ELR (cell line): ENCODE measurements at regions not wholly inside any gene's neighbourhood (a gene's known extent, or its start where the extent isn't known, plus 50 kb on each side); places are given as distances from the start of the nearest gene placed in this dataset.
"Not testable (repeated sequence)": the region's sequence is repeated elsewhere in the genome, so short reads cannot be mapped to it uniquely, and the experiment has no call there.

Experiments used
- DNase-seq: peaks from one replicate; pipeline ENCODE4 v3.0.0-alpha.2; 2015; ENCODE audit warnings: low read depth

DNA sequence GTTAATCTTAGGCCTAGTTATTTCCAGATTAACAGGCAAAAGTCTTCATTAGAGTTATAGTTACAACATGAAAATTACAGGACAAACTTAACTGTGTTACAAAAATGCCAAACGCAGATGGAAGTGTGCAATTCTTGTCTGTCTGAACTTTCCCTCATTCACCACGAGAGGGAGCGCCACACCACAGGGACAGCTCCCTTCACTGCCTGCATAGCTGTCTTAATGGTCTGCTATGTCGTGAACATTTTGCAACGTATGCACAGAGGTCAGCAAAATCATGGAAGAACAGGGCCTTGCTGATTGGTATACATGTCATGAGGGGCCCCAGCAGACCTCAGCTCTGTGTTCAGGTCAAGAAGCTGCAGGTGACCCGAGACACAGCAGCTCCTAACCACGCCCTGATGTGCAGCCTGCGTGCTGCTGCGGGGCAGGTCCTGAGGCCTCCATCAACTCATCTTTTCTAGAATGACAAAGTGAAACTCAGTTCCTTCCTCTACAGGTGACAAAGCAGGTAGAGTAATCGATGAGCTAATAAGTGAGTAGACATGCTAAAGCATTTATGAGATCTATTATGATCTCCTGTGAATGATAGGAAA lies 78.8 kb upstream of the ATP8B1 start:
- peak; percentile 81 for DNase-seq

DNA sequence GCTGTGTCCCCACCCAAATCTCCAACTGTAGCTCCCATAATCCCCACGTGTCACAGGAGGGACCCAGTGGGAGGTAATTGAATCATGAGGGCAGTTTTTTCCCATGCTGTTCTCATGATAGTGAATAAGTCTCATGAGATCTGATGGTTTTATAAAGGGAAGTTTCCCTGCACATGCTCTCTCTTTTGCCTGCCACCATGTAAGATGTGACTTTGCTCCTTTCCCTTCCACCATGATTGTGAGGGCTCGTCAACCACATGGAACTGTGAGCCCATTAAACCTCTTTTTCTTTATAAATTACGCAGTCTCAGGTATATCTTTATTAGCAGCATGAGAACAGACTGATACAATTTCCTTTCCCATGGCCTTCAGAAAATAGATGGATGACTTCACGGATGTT lies 76.8 kb upstream of the ATP8B1 start:
- DNase-seq: not testable (repeated sequence)

DNA sequence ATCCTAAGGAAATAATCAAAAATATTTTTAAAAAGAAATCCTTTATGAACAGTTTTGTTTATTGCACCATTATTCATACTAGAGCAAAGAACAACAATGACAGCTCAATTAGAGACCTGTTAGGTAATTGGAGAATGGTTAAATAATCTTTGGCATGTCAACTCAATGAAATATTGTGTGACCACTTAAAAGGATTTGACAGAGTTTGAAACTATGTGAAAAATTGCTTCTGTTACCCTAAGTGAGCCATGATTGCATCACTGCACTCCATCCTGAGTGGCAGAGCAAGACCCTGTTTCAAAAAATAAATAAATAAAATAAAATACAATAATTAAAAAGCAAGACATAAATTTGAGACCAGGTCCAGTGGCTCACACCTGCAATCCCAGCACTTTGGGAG lies 66.1 kb upstream of the ATP8B1 start:
- DNase-seq: no peak

DNA sequence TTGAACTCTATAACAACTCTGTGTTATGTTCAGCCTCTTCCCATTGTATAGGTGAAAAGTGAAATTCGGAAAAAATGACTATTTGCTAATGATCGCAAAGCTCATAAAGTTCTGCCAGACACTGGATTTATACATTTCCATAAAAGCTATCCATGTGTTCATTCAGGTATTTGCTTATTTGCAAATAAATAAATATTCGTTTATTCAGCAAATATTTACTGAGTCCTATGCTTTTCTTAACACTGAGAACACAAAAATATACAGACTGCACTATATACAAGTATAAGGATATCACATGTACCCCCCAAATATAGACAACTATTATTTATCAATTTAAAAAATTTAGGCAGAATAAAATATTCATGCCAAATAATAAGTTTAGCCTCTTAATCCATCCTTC lies 63.2 kb upstream of the ATP8B1 start:
- DNase-seq: no peak

DNA sequence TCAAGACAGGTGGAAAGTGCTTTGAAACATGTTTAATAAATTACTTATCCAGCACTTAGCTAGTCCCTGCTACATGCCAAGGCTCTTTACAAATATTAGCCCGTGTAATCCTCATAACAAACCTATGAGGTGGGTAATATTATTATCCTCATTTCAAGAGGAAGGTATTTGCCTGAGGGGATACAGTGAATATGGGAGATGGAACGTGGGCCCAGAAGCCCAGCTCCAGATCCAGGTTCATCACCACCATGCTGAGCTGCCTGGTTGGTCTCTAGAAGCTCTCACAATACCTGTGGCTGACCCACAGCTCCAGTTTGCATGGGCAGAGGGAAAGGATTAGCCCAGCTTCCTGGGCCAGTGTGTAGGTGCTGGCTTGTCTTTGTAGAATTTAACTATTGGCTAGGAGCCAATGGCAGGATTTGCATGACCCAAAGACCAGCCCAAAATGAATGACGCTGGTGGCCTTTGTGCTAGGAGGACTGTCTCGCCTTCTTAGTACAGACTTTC lies 61.6 kb upstream of the ATP8B1 start:
- peak; percentile 11 for DNase-seq

DNA sequence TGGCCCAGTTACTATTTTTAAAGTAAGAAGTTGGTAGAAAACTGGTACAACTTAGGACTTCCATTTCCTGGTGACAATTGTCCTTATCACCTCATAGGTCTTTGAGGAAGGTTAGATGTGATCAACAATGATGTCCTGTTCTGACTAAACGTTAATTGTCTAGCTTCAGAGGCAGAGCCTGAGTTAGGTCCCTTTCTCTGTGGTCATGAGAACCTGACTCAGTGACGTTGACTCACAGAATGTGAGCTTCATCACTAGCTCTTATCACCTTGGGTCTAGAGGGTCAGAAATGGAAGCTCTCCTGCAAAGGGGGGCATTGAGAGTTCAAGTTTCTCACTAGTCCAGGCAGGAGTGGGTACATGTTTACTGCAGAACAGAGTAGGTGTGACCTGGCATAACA lies 60.6 kb upstream of the ATP8B1 start:
- DNase-seq: peak; percentile 72

DNA sequence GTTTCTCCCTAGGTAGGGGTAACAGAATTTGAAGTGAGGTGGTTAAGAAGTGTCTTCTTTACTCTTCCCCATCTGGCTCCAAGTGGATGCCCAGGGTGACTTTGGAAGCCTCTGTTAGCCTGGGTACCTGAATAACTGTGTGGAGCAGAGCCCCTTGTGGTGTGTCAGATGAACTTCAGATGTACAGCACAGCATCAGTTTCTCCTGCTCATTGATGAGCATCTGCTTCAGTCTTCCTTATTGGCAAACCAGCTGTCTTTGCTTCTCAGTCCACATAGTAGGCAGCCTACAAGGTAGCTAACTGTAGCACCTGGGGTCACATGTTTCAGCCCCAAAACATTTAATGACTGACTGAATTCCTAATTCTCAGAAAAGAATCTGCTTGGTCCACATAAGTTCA lies 56.2 kb upstream of the ATP8B1 start:
- DNase-seq: peak; percentile 68

DNA sequence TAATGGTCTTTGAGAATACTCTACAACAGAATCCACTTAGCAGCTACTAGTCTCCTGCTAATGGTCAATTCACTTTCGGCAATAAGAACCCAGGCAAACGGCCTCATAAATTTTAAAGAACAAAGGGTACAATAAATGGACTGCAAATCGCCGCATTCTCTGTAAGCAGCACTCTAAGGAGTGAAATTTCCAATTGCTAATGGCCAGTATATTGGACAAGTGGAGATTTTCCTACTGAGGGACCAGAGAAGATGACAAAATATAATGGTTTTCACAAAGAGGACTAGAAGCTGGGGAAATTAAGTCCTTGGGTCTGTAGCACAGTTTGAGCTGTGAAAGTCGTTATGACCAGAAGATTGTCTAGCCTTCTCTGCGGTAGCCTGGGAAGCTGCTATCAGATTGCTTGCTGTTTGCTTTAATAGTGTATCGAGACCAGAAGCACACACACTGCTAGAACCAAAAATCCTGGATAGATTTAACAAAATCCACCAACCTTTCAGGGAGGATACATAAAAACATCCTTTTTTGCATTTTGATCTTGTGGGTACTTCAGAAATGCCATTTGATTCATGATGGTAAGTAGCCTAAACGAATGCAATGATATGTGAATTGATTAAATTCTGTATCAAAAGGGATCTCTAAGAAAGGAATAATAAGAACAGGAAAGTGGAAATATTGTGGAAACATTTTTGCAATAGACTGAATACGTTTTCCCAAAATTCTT lies 53.6 kb upstream of the ATP8B1 start:
- DNase-seq: no peak

DNA sequence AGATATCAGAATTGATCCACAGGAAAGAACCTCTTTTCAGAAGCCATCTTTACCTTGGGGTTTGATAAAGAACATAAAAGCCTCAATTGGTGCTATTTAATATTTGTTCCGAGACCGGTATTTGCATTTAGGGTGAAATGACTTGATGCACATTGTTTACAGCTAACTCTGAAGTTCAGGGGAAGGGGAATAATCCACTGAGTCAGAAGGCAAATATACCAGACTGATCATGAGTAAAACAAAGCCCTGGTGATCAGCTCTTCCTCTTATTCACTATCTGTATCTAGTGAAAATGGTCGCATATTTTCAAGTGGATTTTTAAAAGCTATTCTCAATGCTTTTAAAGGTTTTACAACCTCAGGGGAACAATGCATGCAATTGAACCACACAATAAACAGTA lies 53.0 kb upstream of the ATP8B1 start:
- DNase-seq: no peak

DNA sequence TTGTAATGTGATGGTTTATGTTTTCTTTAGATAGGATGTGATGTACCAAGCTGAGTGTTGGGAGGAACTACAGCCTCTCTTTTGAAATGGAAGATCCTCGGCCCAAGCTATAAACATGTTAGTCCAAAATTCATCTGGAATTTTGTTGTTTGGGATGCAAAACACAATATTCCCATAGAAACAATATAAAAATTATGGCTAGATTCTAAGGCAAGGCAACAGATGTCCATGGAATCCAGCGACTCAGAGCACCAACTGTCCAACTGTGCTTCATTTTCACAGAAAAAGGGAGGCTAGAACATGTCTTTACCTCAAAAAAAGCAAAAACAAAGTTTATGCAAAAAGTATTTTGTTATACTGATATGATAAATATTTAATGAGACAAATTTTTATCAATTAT lies 52.4 kb upstream of the ATP8B1 start:
- DNase-seq: no peak

DNA sequence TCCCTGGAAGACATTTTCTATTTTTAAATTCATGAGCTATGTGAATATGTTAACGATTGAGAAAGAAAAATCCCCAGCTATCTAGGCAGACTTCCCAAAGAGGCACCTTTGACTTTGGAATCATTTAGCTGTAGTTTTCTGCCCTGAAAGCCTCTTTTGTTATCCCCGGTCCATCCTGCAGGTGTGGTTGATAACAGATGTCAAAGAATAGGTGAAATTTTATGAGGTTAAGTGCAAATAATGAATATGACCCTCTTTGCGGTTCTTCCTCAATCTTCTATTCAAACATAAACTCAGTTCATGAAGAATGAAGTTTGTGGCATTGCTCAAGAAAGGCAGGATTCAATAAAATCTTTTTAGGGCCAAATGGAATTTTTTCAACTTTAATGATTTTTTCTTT lies 51.6 kb upstream of the ATP8B1 start:
- DNase-seq: no peak

DNA sequence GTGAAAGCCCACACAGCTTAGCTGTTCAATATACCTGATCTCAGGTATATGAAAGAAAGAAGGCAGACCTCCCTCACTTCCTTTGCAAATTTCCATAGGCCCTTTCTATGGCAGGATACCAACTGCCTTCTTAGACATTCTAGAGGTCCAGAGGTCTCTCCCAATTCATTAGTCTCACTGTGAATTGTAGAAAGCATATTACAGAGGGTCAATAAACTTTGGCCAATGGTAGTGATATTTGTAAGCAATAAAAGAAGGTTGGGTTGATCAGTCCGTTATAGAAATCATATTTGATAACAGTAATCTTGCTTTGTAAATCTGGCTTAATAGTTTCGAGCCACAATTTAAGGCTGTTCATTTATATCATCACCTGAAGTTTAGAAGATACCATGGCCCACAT lies 50.7 kb upstream of the ATP8B1 start:
- no peak for DNase-seq

DNA sequence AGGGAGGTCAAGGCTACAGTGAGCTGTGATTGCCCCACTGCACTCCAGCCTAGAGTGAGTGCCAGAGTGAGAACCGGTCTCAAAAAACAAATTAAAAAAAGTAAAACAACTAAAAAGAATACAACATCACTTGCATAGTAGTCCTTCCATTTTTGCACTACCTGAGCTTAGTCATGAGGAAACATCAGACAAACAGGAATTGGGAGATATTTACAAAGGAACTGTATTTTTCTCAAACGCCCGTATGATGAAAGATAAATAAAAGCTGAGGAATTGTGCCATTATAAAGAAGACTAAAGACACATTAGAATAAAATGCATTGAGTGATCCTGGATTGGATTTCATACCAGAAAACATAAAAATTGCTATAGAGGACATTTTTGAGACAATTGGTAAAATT lies 50.0 kb upstream of the ATP8B1 start:
- DNase-seq: no peak
